Neuronal stem cell (in vitro differentiated cells): ENCODE measurements at regions not wholly inside any gene's neighbourhood (a gene's known extent, or its start where the extent isn't known, plus 50 kb on each side); places are given as distances from the start of the nearest gene placed in this dataset.

ENCODE experiments used
- DNase-seq: peaks from one replicate; pipeline ENCODE4 v3.0.0-alpha.2; 2013; ENCODE audit warnings: low spot score
- H2AFZ ChIP-seq: one replicate; pipeline ENCODE4 v1.6.1; 2013; ENCODE audit warnings: mild to moderate bottlenecking, low read length, inconsistent platforms
- H2AK5ac ChIP-seq: 2 replicates; pipeline ENCODE4 v1.6.1; 2013; ENCODE audit warnings: low read depth, mild to moderate bottlenecking, inconsistent platforms, low read length, moderate library complexity, mixed read lengths
- H2BK120ac ChIP-seq: 2 replicates; pipeline ENCODE4 v1.6.1; 2013; ENCODE audit warnings: low read depth, mild to moderate bottlenecking, inconsistent platforms, low read length, moderate library complexity, mixed read lengths
- H2BK12ac ChIP-seq: one replicate; pipeline ENCODE4 v1.6.1; 2013; ENCODE audit warnings: low read length, inconsistent platforms
- H2BK15ac ChIP-seq: 2 replicates; pipeline ENCODE4 v1.6.1; 2013; ENCODE audit warnings: mild to moderate bottlenecking, low read length, inconsistent platforms, mixed read lengths
- H2BK5ac ChIP-seq: one replicate; pipeline ENCODE4 v1.6.1; 2013; ENCODE audit warnings: inconsistent platforms, mild to moderate bottlenecking, low read length, moderate library complexity
- H3K14ac ChIP-seq: one replicate; pipeline ENCODE4 v1.6.1; 2013; ENCODE audit warnings: low read length, inconsistent platforms
- H3K18ac ChIP-seq: 2 replicates; pipeline ENCODE4 v1.6.1; 2013; ENCODE audit warnings: low read length, inconsistent platforms
- H3K23ac ChIP-seq: 2 replicates; pipeline ENCODE4 v1.6.1; 2013; ENCODE audit warnings: low read depth, mild to moderate bottlenecking, mixed read lengths, low read length, inconsistent platforms; ENCODE audit not compliant: poor library complexity
- H3K27ac ChIP-seq: replicated peaks from 3 replicates; pipeline ENCODE4 v1.5.1; 2013; ENCODE audit warnings: low read length, inconsistent platforms
- H3K27me3 ChIP-seq, 3 experiments: 2 replicates each; pipeline ENCODE4 v1.6.1; 2013; ENCODE audit warnings: low read length in 3 of 3, mild to moderate bottlenecking in 2 of 3, inconsistent platforms in 1 of 3, low read depth in 1 of 3, mixed read lengths in 1 of 3, moderate library complexity in 1 of 3; ENCODE audit not compliant: control insufficient read depth in 3 of 3, insufficient read depth in 3 of 3
- H3K36me3 ChIP-seq, 2 donors: replicated peaks in 1 of 2; 2 replicates each; pipeline ENCODE4 v1.6.1; 2013; ENCODE audit warnings: low read length in 2 of 2; ENCODE audit not compliant: control insufficient read depth in 2 of 2, insufficient read depth in 2 of 2
- H3K4ac ChIP-seq: 2 replicates; pipeline ENCODE4 v1.6.1; 2013; ENCODE audit warnings: inconsistent platforms, mild to moderate bottlenecking, low read length, moderate library complexity
- H3K4me1 ChIP-seq, 2 donors: 1 replicate in 1 of 2; 2 replicates in 1 of 2; pipeline ENCODE4 v1.6.1; 2013; ENCODE audit warnings: low read length in 2 of 2, low read depth in 1 of 2; ENCODE audit not compliant: control insufficient read depth in 2 of 2, insufficient read depth in 1 of 2
- H3K4me2 ChIP-seq: one replicate; pipeline ENCODE4 v1.6.1; 2013; ENCODE audit warnings: mild to moderate bottlenecking, low read length, inconsistent platforms; ENCODE audit not compliant: insufficient read depth, poor library complexity, severe bottlenecking
- H3K4me3 ChIP-seq, 2 donors: 2 replicates each; pipeline ENCODE4 v1.5.1; 2013; ENCODE audit warnings: low read length in 2 of 2, mild to moderate bottlenecking in 2 of 2, inconsistent platforms in 1 of 2, moderate library complexity in 1 of 2
- H3K79me1 ChIP-seq: one replicate; pipeline ENCODE4 v1.6.1; 2013; ENCODE audit warnings: low read depth, mild to moderate bottlenecking, inconsistent platforms, low read length, moderate library complexity
- H3K9ac ChIP-seq: one replicate; pipeline ENCODE4 v1.6.1; 2013; ENCODE audit warnings: mild to moderate bottlenecking, low read depth, low read length, inconsistent platforms; ENCODE audit not compliant: poor library complexity
- H3K9me3 ChIP-seq, 2 donors: replicated peaks in 1 of 2; 2 replicates each; pipeline versions ENCODE3 to v1.6.1; 2013; ENCODE audit warnings: low read length in 2 of 2, mild to moderate bottlenecking in 2 of 2, inconsistent platforms in 1 of 2, low read depth in 1 of 2, mixed read lengths in 1 of 2, moderate library complexity in 1 of 2; ENCODE audit not compliant: control insufficient read depth in 2 of 2, insufficient read depth in 1 of 2
- H4K8ac ChIP-seq: one replicate; pipeline ENCODE4 v1.6.1; 2013; ENCODE audit warnings: low read depth, mild to moderate bottlenecking, inconsistent platforms, low read length, moderate library complexity
- H4K91ac ChIP-seq: one replicate; pipeline ENCODE4 v1.6.1; 2013; ENCODE audit warnings: low read length, low read depth, mild to moderate bottlenecking, inconsistent platforms; ENCODE audit not compliant: poor library complexity
- WGBS, 2 donors: extraction: QIAGEN DNeasy Blood & Tissue Kit; methylation state at CpG; one replicate each; pipeline ENCODE4 v1.1.7; 2013; ENCODE audit warnings: missing lambda C conversion rate in 2 of 2, mixed read lengths in 1 of 2; ENCODE audit not compliant: insufficient read length in 2 of 2, insufficient replicate concordance in 1 of 2; ENCODE audit errors: extremely low coverage in 2 of 2; 5-methylcytosine and 5-hydroxymethylcytosine counted together

DNA sequence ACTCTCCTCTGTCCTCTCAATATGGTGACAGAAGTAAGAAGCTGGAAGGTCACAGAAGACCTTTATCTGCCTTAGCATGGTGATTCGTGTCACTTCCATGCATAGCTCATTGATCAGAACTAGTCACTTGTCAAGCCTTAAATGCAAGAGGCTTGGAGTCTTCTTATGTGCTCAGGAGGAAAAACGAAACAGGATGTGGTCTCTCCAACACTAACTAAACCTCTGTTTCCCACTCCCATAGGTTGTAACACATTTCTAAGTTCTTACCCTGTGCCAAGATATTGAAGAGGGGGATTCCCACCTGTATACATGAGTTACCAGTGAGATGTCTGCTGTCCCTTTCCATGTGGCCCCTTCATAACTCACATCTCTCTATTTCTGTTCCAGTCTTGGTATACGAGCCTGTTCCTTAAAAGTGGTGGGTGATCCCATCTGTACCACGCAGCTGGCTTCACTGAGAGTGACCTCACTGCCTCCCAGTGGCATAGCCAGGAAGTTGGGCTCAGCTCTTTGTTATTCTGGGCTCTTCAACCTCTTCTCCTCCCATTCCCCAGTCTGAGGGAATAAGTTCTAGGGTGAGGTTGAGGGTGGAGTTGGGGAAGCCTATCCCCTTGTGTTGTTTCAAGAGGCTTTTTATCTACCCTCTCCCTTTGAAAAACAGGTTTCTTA is 203.2 kb upstream of the PPP2R3A start:
- Histone ChIP-seq H3K4me1 (peaks cover 0 to 2% of the 10 kb centered on the region in 2 donors), H4K8ac (no peak overlapping the region), H2BK15ac (no peak overlapping the region), H2BK5ac (no peak overlapping the region), H2AFZ (no peak overlapping the region), H3K27ac (no peak overlapping the region), H3K18ac (no peak overlapping the region), H3K9me3 (no peaks in the 10 kb centered on the region), H3K4me2 (no peak overlapping the region), H3K4ac (no peak overlapping the region), H3K79me1 (no peaks in the 10 kb centered on the region), H3K14ac (no peak overlapping the region), H2BK12ac (no peak overlapping the region), H2AK5ac (no peak overlapping the region), H3K23ac (no peak overlapping the region), H3K27me3 (no peaks in the 10 kb centered on the region), H3K4me3 (no peak overlapping the region), H2BK120ac (no peak overlapping the region), H3K36me3 (no peaks in the 10 kb centered on the region), H4K91ac (no peak overlapping the region), H3K9ac (no peak overlapping the region)
- DNase-seq, result no peak
- no CpG with 5 or more reads among the region's 4 CpGs for WGBS, 2 donors

DNA sequence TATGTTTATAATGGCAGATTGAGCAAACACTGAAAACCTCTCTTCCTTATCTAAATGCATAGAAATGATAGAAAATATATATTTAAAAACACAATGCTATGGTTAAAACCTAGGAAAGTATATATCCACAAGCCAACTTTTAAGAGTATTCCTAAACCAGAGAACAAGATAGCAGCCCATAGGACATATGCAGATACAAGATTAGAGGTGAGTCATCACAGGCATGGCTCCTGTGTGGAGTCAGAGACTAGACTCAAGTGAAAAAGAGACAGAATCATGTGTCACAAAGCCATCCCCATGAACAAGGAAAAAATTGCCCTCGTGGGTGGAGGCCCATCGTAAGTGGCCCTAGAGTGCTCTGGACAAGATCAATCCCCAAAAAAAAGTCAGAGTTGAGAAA is 199.4 kb upstream of the PPP2R3A start:
- H3K36me3 ChIP-seq, result no peaks in the 10 kb centered on the region
- no peak overlapping the region for H3K23ac ChIP-seq
- H3K27ac ChIP-seq, result no peak overlapping the region
- peaks cover 0 to 2% of the 10 kb centered on the region in 2 donors for H3K4me1 ChIP-seq
- no peaks in the 10 kb centered on the region for H3K79me1 ChIP-seq
- no peak overlapping the region for H2AK5ac ChIP-seq
- no peak overlapping the region for H3K4ac ChIP-seq
- no peak overlapping the region for H2AFZ ChIP-seq
- H3K4me2 ChIP-seq, result no peak overlapping the region
- no peak overlapping the region for H4K91ac ChIP-seq
- no peak overlapping the region for H2BK5ac ChIP-seq
- no peak for DNase-seq
- H3K4me3 ChIP-seq, result no peak overlapping the region
- no peak overlapping the region for H3K9ac ChIP-seq
- no peaks in the 10 kb centered on the region for H3K9me3 ChIP-seq
- WGBS, 2 donors, result no CpG with 5 or more reads among the region's 2 CpGs
- H2BK120ac ChIP-seq, result no peak overlapping the region
- no peak overlapping the region for H3K18ac ChIP-seq
- H4K8ac ChIP-seq, result no peak overlapping the region
- H2BK12ac ChIP-seq, result no peak overlapping the region
- H2BK15ac ChIP-seq, result no peak overlapping the region
- no peaks in the 10 kb centered on the region for H3K27me3 ChIP-seq
- no peak overlapping the region for H3K14ac ChIP-seq

- Histone ChIP-seq H2BK12ac (no peak overlapping the region), H2AFZ (no peak overlapping the region), H2BK120ac (no peak overlapping the region), H4K8ac (no peak overlapping the region), H4K91ac (no peak overlapping the region), H2BK5ac (no peak overlapping the region), H3K9ac (no peak overlapping the region), H3K27ac (no peak overlapping the region), H3K27me3 (no peaks in the 10 kb centered on the region), H2AK5ac (no peak overlapping the region), H2BK15ac (no peak overlapping the region), H3K4ac (no peak overlapping the region), H3K4me2 (no peak overlapping the region), H3K79me1 (no peaks in the 10 kb centered on the region), H3K4me1 (no peaks in the 10 kb centered on the region), H3K23ac (no peak overlapping the region), H3K36me3 (no peaks in the 10 kb centered on the region), H3K9me3 (no peaks in the 10 kb centered on the region), H3K4me3 (no peak overlapping the region), H3K14ac (no peak overlapping the region), H3K18ac (no peak overlapping the region)
- no CpG with 5 or more reads among the region's 3 CpGs for WGBS, 2 donors
- DNase-seq, result no peak
These were observed 193.8 kb upstream of the PPP2R3A start for GRCh38 chr3:135771760-135772159.

GRCh38 chr3:135779024-135779423 is 186.5 kb upstream of the PPP2R3A start:
- no peak overlapping the region for H2BK120ac ChIP-seq
- no peak overlapping the region for H3K14ac ChIP-seq
- H3K4me3 ChIP-seq, result no peak overlapping the region
- no peak overlapping the region for H3K4ac ChIP-seq
- H3K79me1 ChIP-seq, result no peaks in the 10 kb centered on the region
- no peaks in the 10 kb centered on the region for H3K9me3 ChIP-seq
- WGBS, 2 donors, result no CpG with 5 or more reads among the region's 1 CpG
- no peak overlapping the region for H2BK15ac ChIP-seq
- H3K9ac ChIP-seq, result no peak overlapping the region
- H3K27me3 ChIP-seq, result no peaks in the 10 kb centered on the region
- no peak overlapping the region for H2BK12ac ChIP-seq
- no peak overlapping the region for H2BK5ac ChIP-seq
- no peak overlapping the region for H4K8ac ChIP-seq
- no peak for DNase-seq
- H3K23ac ChIP-seq, result no peak overlapping the region
- no peak overlapping the region for H2AK5ac ChIP-seq
- H3K18ac ChIP-seq, result no peak overlapping the region
- H3K4me2 ChIP-seq, result no peak overlapping the region
- no peaks in the 10 kb centered on the region for H3K4me1 ChIP-seq
- no peak overlapping the region for H3K27ac ChIP-seq
- H4K91ac ChIP-seq, result no peak overlapping the region
- no peak overlapping the region for H2AFZ ChIP-seq
- H3K36me3 ChIP-seq, result no peaks in the 10 kb centered on the region
